Skeletal muscle satellite cell (primary cell): ENCODE measurements at regions not wholly inside any gene's neighbourhood (a gene's known extent, or its start where the extent isn't known, plus 50 kb on each side); places are given as distances from the start of the nearest gene placed in this dataset.

Experiments used
- H3K27me3 ChIP-seq: 2 replicates; pipeline ENCODE4 v1.7.0; 2013; ENCODE audit warnings: low read length; ENCODE audit not compliant: control insufficient read depth, insufficient read depth
- H3K36me3 ChIP-seq: 2 replicates; pipeline ENCODE4 v1.7.0; 2013; ENCODE audit warnings: mild to moderate bottlenecking, control low read depth, low read length; ENCODE audit not compliant: insufficient read depth
- H3K4me1 ChIP-seq: 2 replicates; pipeline ENCODE4 v1.7.0; 2013; ENCODE audit warnings: low read length; ENCODE audit not compliant: control insufficient read depth, insufficient read depth
- H3K4me2 ChIP-seq: 2 replicates; pipeline ENCODE4 v1.7.0; 2013; ENCODE audit warnings: mild to moderate bottlenecking, low read length
- H3K4me3 ChIP-seq: 2 replicates; pipeline ENCODE4 v1.7.0; 2013; ENCODE audit warnings: low read length
- H3K9ac ChIP-seq: 2 replicates; pipeline ENCODE4 v1.7.0; 2013; ENCODE audit warnings: mild to moderate bottlenecking, low read depth, low read length, moderate library complexity
- H3K9me3 ChIP-seq: replicated peaks from 2 replicates; pipeline ENCODE4 v1.7.0; 2013; ENCODE audit warnings: mild to moderate bottlenecking, control low read depth, low read length

DNA sequence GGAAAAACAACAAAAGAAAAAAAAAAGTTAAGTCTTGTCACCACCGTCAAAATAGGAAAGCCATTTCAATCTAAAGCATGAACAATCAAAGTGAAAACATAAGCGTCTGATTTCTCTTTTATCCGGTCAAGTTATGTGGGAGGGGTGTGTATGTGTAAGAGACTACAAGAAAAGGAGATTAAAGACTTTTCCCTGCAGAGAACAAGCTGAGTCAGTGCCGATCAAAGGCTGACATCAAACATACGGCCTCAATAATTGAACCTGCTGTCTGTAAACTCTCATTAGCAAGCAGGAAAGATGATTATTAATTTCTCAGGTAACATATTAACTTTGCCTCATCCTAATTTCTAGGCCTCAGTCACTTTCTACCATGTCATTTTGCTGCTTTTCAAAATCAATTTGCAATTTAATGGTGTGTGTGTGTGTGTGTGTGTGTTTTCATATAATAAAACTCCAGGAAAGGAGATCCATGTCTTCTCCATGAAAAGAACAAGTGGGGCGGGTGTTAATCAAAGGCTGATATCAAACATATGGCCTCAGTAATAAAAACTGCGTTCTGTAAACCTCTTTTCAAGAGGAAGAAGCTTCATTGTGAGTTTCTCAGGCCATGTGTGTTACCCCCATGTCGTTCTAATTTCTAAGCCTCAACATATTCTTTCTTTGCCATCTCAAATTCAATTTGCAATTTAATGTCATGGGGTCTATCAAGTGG is 649.1 kb upstream of the SORCS1 start:
- no peak overlapping the region for H3K4me2 ChIP-seq
- no peaks in the 10 kb centered on the region for H3K9me3 ChIP-seq
- H3K36me3 ChIP-seq, result no peaks in the 10 kb centered on the region
- H3K4me3 ChIP-seq, result no peak overlapping the region
- peaks cover 3% of the 10 kb centered on the region for H3K4me1 ChIP-seq
- no peaks in the 10 kb centered on the region for H3K27me3 ChIP-seq
- no peak overlapping the region for H3K9ac ChIP-seq

DNA sequence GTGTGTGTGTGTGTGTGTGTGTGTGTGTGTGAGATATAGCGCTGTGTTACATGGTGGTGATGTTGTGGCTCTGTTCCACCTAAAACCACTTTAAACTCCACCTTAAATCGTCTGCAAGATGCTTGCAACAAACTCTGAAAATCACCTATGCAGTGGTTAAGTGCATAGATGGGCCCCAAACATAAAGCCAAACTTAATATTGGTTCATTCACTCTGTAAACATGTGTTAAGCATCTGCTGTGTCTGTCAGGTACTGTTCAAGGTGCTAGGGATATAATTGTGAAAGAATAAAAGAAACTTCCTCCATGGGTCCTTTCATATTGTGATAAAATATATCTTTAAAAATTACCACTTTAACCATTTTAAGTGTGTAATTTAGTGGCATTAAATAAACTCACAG is 645.4 kb upstream of the SORCS1 start:
- H3K9ac ChIP-seq, result no peak overlapping the region
- no peaks in the 10 kb centered on the region for H3K9me3 ChIP-seq
- no peak overlapping the region for H3K4me2 ChIP-seq
- H3K4me1 ChIP-seq, result peaks cover 3% of the 10 kb centered on the region
- no peaks in the 10 kb centered on the region for H3K27me3 ChIP-seq
- no peaks in the 10 kb centered on the region for H3K36me3 ChIP-seq
- no peak overlapping the region for H3K4me3 ChIP-seq

DNA sequence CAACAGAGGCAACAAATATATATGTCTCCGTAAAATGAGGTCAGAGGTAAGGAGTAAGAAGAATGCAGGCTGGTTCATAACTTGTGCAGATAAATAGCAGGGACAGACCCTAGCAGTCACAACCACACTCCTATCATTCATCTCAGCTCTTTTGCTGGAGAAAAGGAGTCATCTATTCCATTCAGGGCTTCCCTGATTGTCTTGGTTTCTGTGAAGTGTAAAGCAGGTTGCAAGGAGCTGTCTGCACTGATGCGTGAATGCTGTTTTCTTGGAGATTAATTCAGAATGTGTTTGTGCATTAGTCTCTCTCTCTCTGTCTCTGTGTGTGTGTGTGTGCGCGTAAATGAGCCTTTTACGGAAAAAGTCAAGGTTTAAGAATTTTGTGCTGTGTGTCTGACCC is 643.3 kb upstream of the SORCS1 start:
- Histone ChIP-seq H3K4me3 (no peak overlapping the region), H3K36me3 (no peaks in the 10 kb centered on the region), H3K9me3 (no peaks in the 10 kb centered on the region), H3K9ac (no peak overlapping the region), H3K4me2 (no peak overlapping the region), H3K27me3 (no peaks in the 10 kb centered on the region), H3K4me1 (no peaks in the 10 kb centered on the region)

DNA sequence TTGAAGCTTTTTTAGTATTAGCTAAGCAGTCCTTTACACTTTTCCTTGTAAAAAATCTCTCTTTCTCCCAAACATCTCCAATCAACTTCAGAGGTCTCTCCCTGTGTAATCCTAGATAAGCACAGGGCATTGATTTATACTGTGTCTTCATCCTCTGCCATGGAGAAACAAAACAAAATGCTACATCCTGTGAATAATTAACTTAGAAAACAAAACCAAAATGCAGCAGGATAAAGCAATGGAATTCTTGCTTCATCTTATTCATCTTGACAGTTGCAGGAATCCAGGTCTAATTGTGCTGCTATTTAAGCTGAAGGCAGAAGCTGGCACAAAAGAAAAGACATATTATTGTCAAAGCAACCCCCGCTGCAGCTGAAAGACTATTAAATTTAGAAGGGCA is 641.5 kb upstream of the SORCS1 start:
- no peaks in the 10 kb centered on the region for H3K36me3 ChIP-seq
- no peaks in the 10 kb centered on the region for H3K4me1 ChIP-seq
- no peaks in the 10 kb centered on the region for H3K9me3 ChIP-seq
- H3K4me2 ChIP-seq, result no peak overlapping the region
- H3K9ac ChIP-seq, result no peak overlapping the region
- no peak overlapping the region for H3K4me3 ChIP-seq
- no peaks in the 10 kb centered on the region for H3K27me3 ChIP-seq

DNA sequence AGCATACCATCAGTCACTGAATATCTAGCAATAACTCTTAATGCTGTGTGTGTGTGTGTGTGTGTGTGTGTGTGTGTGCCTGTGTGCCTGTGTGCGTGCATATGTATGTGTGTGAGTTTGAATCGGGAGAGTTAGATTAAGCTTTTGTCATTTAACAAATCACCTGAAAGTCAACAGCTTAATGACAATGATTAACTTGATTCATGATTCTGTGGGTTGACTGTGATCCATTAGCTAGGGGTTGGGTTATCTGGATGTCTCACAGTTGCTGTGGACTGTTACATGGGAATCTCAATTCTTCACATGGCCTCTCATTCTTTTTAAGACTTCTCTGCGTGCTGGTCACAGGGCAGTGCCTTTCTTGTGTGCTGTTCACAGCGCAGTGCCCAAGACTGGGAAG is 639.0 kb upstream of the SORCS1 start:
- no peak overlapping the region for H3K4me2 ChIP-seq
- H3K36me3 ChIP-seq, result no peaks in the 10 kb centered on the region
- H3K4me3 ChIP-seq, result no peak overlapping the region
- no peaks in the 10 kb centered on the region for H3K4me1 ChIP-seq
- H3K9ac ChIP-seq, result no peak overlapping the region
- no peaks in the 10 kb centered on the region for H3K27me3 ChIP-seq
- H3K9me3 ChIP-seq, result no peaks in the 10 kb centered on the region

DNA sequence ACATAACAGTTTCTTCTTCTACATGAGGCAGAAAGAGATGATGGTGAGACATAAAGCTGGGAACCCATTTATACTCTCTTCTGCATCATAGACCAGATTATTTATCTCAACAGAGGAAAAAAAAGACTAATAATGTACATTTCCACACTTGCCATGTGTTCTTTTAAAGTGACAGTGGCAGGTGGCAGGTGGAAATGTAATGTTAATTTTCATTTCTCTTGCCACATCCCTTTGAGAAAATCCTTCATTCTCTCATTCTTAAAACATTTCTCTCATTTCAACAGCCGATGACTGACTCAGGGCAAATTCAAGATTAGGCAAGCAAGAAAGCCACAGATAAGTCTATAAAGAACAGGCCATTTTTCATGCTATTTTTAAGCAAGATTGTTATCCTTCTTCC is 635.6 kb upstream of the SORCS1 start:
- H3K27me3 ChIP-seq, result no peaks in the 10 kb centered on the region
- no peaks in the 10 kb centered on the region for H3K36me3 ChIP-seq
- H3K4me2 ChIP-seq, result no peak overlapping the region
- H3K4me3 ChIP-seq, result no peak overlapping the region
- no peak overlapping the region for H3K9ac ChIP-seq
- no peaks in the 10 kb centered on the region for H3K4me1 ChIP-seq
- no peaks in the 10 kb centered on the region for H3K9me3 ChIP-seq

DNA sequence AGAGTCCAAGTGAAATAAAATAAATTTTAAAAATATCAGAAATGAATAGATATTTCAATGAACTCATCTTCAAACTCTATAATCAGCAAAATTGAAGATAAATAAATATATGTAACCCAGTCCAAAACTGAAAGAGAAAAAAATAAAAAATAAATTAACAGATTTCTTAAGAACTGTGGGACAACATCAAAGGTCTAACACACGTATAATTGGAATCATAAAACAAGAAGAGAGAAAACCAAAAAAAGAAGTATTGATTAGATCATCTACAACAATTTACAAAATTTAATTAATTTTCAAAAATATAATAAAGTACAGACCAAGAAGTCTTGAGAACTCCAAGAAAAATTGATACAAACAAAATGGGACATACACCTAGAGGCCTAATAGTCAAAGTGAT is 625.8 kb upstream of the SORCS1 start:
- H3K4me2 ChIP-seq, result no peak overlapping the region
- no peaks in the 10 kb centered on the region for H3K36me3 ChIP-seq
- H3K4me1 ChIP-seq, result no peaks in the 10 kb centered on the region
- peaks cover 3% of the 10 kb centered on the region for H3K9me3 ChIP-seq
- H3K27me3 ChIP-seq, result no peaks in the 10 kb centered on the region
- H3K9ac ChIP-seq, result no peak overlapping the region
- no peak overlapping the region for H3K4me3 ChIP-seq

DNA sequence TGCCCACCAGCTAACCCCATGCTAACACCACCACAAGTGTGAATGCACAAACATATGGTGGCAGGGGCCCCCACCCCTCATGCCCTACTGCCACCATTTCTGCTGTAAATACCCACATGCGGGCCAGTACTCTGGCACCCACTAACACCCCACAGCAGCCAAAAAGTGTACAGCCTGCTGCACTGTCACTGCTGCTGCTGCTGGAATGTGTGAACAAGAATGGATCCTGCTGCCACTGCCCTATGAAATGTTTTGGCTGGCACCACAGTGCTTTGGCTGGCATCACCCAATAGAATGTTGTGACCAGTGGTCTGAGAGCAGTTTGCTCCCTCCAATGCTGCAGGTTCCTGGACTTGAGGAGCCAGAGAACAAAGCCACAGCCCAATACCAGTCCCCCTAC is 606.6 kb upstream of the SORCS1 start:
- H3K4me3 ChIP-seq, result no peak overlapping the region
- no peaks in the 10 kb centered on the region for H3K9me3 ChIP-seq
- no peaks in the 10 kb centered on the region for H3K27me3 ChIP-seq
- no peaks in the 10 kb centered on the region for H3K4me1 ChIP-seq
- no peaks in the 10 kb centered on the region for H3K36me3 ChIP-seq
- H3K4me2 ChIP-seq, result no peak overlapping the region
- no peak overlapping the region for H3K9ac ChIP-seq

DNA sequence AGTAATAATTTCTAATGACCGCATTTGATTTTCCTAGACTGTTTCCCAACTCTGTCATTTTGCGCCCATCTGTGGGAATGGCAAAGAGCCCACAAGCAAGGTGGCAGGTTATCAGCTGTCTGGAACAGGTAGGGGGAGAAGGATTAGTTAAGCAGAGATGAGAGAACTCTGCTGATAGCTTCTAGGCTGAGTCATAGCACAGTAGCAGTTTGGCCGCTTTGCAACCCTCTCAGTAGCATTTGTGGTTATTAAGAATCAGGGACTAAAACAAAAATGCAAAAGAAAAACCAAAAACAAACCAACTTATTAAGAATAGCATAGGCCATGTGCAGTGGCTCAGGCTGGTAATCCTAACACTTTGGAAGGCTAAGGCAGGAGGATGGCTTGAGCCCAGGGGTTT is 602.7 kb upstream of the SORCS1 start:
- H3K9me3 ChIP-seq, result no peaks in the 10 kb centered on the region
- H3K27me3 ChIP-seq, result no peaks in the 10 kb centered on the region
- no peak overlapping the region for H3K4me2 ChIP-seq
- no peaks in the 10 kb centered on the region for H3K36me3 ChIP-seq
- H3K4me1 ChIP-seq, result no peaks in the 10 kb centered on the region
- no peak overlapping the region for H3K9ac ChIP-seq
- no peak overlapping the region for H3K4me3 ChIP-seq

DNA sequence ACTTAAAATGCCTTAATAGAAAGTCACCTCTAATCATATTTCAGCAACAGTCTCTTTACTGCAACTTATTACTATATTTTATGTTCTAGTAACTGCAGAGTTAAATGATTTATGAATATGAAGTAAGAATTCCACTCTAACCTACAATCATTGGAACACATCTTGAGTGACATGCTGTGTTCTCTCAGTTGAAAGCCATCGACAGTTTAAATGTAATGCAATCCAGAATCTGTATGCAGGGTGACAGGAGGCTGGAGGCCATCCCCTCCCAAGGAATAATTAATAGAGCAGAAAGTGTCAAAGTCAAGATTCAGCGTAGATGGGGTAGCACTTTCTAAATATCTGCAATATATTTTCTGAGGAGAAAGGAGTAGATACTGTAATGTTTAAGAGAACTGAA is 590.3 kb upstream of the SORCS1 start:
- H3K4me2 ChIP-seq, result no peak overlapping the region
- no peaks in the 10 kb centered on the region for H3K4me1 ChIP-seq
- no peaks in the 10 kb centered on the region for H3K9me3 ChIP-seq
- H3K4me3 ChIP-seq, result no peak overlapping the region
- H3K9ac ChIP-seq, result no peak overlapping the region
- H3K27me3 ChIP-seq, result no peaks in the 10 kb centered on the region
- H3K36me3 ChIP-seq, result no peaks in the 10 kb centered on the region

DNA sequence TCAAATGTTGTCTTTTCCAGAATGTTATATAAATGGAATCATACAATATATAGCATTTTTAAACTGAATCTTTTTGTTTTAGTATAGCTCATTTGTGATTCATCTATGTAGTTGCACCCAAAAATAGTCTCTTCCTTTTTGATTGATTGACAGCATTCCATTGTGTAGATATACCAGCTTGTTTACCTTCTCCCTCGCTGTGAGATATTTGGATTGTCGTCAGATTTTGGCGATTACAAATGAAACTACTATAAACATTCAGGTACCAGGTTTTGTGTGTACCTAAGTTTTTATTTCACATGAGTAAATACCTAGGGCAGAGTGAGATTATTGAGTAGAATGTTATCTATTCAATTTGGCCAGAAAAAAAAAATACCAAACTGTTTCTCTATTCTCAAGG is 584.7 kb upstream of the SORCS1 start:
- Histone ChIP-seq H3K27me3 (no peaks in the 10 kb centered on the region), H3K4me1 (no peaks in the 10 kb centered on the region), H3K9ac (no peak overlapping the region), H3K4me3 (no peak overlapping the region), H3K36me3 (no peaks in the 10 kb centered on the region), H3K4me2 (no peak overlapping the region), H3K9me3 (no peaks in the 10 kb centered on the region)

DNA sequence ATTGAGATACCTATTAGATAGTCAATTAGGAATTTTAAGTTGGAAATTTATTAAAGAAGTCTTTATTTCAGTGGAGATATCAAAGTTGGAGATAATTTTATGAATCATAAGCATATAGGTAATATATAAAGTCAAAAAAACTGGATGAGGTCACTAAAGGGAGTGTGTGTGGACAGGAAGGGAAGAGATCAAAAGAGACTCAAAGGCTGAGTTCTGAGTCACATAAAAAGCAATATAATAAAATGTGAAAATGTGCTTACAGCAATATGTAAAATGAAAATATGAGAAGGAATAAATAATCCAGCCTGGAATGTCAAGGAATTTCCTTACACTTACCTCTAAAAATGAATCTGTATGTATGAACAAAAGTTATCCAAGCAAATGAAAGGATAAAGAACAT is 583.3 kb upstream of the SORCS1 start:
- Histone ChIP-seq H3K9me3 (no peaks in the 10 kb centered on the region), H3K4me3 (no peak overlapping the region), H3K9ac (no peak overlapping the region)

More for the DNA sequence above, 583.3 kb upstream of the SORCS1 start:
- Histone ChIP-seq H3K27me3 (no peaks in the 10 kb centered on the region), H3K4me2 (no peak overlapping the region), H3K4me1 (no peaks in the 10 kb centered on the region), H3K36me3 (no peaks in the 10 kb centered on the region)
